Pancreas (tissue), 10 donors: ENCODE measurements at regions not wholly inside any gene's neighbourhood (a gene's known extent, or its start where the extent isn't known, plus 50 kb on each side); places are given as distances from the start of the nearest gene placed in this dataset.

Source experiments
- ATAC-seq, 4 donors: fragments of 200-7000 bp; cut with Tn5 transposase; one replicate each; pipeline versions ENCODE4 v1.8.0 to v1.9.1; 2020; ENCODE audit warnings: mild to moderate bottlenecking in 4 of 4, moderate library complexity in 4 of 4
- DNase-seq, 6 donors: peaks; one replicate each; pipeline ENCODE4 v3.0.0-alpha.2; 2020
- FAIRE-seq: peaks from 2 replicates; lab custom pipeline; 2012; peaks lifted over from hg19 to GRCh38; lab: Jason Lieb, UNC
- H3K27ac ChIP-seq, 4 donors: fragments of 200-600 bp; sonication (generic); 1 replicate in 3 of 4; 2 replicates in 1 of 4; pipeline versions ENCODE4 v1.5.0 to v1.8.0; 2020
- H3K27me3 ChIP-seq, 4 donors: fragments of 200-600 bp; one replicate each; pipeline ENCODE4 v1.8.0; 2021
- H3K36me3 ChIP-seq, 3 donors: fragments of 200-600 bp; sonication (generic) in 1 of 3; one replicate each; pipeline versions ENCODE4 v1.5.0 to v1.8.0; 2020 to 2021
- H3K4me1 ChIP-seq, 3 donors: fragments of 200-600 bp; one replicate each; pipeline ENCODE4 v1.8.0; 2021
- H3K4me3 ChIP-seq, 4 donors: fragments of 200-600 bp; sonication (generic) in 2 of 4; one replicate each; pipeline versions ENCODE4 v1.5.0 to v1.8.0; 2020 to 2021
- H3K9me3 ChIP-seq, 4 donors: fragments of 200-600 bp; one replicate each; pipeline ENCODE4 v1.8.0; 2021
- CTCF ChIP-seq, 4 donors: fragments of 200-600 bp; sonication (generic) in 3 of 4; IDR thresholded peaks; one replicate each; pipeline versions ENCODE4 v1.5.0 to v1.8.0; 2021; ENCODE audit warnings: antibody characterized with exemption in 4 of 4
- WGBS, 2 donors: extraction: QIAGEN DNeasy Blood & Tissue Kit; methylation state at CpG; one replicate each; pipeline ENCODE4 v1.1.7; 2013; 5-methylcytosine and 5-hydroxymethylcytosine counted together
- intact Hi-C, 3 donors: fragments of 100-400 bp; cut with DNase I; formaldehyde crosslinking; loops; one replicate each; pipeline versions ENCODE4 v1.11.1 to v1.14.2; 2022
- donor health status: healthy with polysubstance abuse.
- donor health status: DM: no; HTN: no; CAD: no; lungs with moderate emphysema.
- donor health status: DM: no; HTN: no; CAD: no.
- donor health status: control.
- donor health status: control.
- donor health status: Bipolar disorder and iron deficiency.
- donor health status: DM: yes; HTN: yes; CAD: no.
- donor health status: DM: no; HTN: no; CAD: no.
- donor health status: DM: no; HTN: no; CAD: no.
- donor health status: DM: yes; HTN: yes; CAD: no.

- TF ChIP-seq CTCF (IDR thresholded peaks at IDR 0.05), result no peak
Measured at GRCh38 chr4:96626023-96626422, 786.1 kb downstream of the PDHA2 start.

GRCh38 chr4:96630839-96631238, 790.9 kb downstream of the PDHA2 start:
- Histone ChIP-seq H3K27ac (no peak overlapping the region), H3K4me1 (no peaks in the 10 kb centered on the region), H3K36me3 (no peaks in the 10 kb centered on the region), H3K9me3 (no peaks in the 10 kb centered on the region), H3K4me3 (no peak overlapping the region), H3K27me3 (no peaks in the 10 kb centered on the region)
- ATAC-seq (no peak), DNase-seq (no peak), FAIRE-seq (no peak)
- TF ChIP-seq CTCF (IDR thresholded peaks at IDR 0.05), result no peak
- 79 to 87% methylated on average over 2 of the region's 2 CpGs for WGBS, 2 donors
- intact Hi-C loops, result no loop called here

More at GRCh38 chr4:96626023-96626422, 786.1 kb downstream of the PDHA2 start:
- no peaks in the 10 kb centered on the region for H3K27me3 ChIP-seq
- H3K4me3 ChIP-seq, result no peak overlapping the region
- no peak overlapping the region for H3K27ac ChIP-seq
- no peak for ATAC-seq
- intact Hi-C loops, result no loop called here
- DNase-seq, result no peak
- H3K4me1 ChIP-seq, result no peaks in the 10 kb centered on the region
- no peaks in the 10 kb centered on the region for H3K9me3 ChIP-seq
- no peak for FAIRE-seq
- WGBS, 2 donors, result 56 to 66% methylated on average over 3 of the region's 3 CpGs
- H3K36me3 ChIP-seq, result no peaks in the 10 kb centered on the region

GRCh38 chr4:96637971-96638412, 798.1 kb downstream of the PDHA2 start:
- Histone ChIP-seq H3K27ac (no peak overlapping the region), H3K4me3 (no peak overlapping the region), H3K9me3 (no peaks in the 10 kb centered on the region), H3K4me1 (no peaks in the 10 kb centered on the region), H3K36me3 (no peaks in the 10 kb centered on the region), H3K27me3 (no peaks in the 10 kb centered on the region)
- WGBS, 2 donors, result 35 to 54% methylated on average over 1 of the region's 1 CpG
- intact Hi-C loops, result no loop called here
- FAIRE-seq (no peak), DNase-seq (no peak), ATAC-seq (peak; percentile 37 to 73 (median 60))
- TF ChIP-seq CTCF (IDR thresholded peaks at IDR 0.05), result no peak

GRCh38 chr4:96639932-96640331, 800.0 kb downstream of the PDHA2 start:
- FAIRE-seq, result no peak
- intact Hi-C loops, result no loop called here
- Histone ChIP-seq H3K4me3 (no peak overlapping the region), H3K4me1 (no peaks in the 10 kb centered on the region), H3K9me3 (no peaks in the 10 kb centered on the region), H3K36me3 (no peaks in the 10 kb centered on the region), H3K27ac (no peak overlapping the region), H3K27me3 (no peaks in the 10 kb centered on the region)
- ATAC-seq, result no peak
- no peak for DNase-seq
- TF ChIP-seq CTCF (IDR thresholded peaks at IDR 0.05), result no peak

GRCh38 chr4:96642490-96642889, 802.6 kb downstream of the PDHA2 start:
- TF ChIP-seq CTCF (IDR thresholded peaks at IDR 0.05), result no peak
- H3K27me3 ChIP-seq, result no peaks in the 10 kb centered on the region
- DNase-seq (no peak), ATAC-seq (no peak), FAIRE-seq (no peak)
- no peaks in the 10 kb centered on the region for H3K4me1 ChIP-seq
- intact Hi-C loops, result no loop called here
- 58 to 62% methylated on average over 2 of the region's 2 CpGs for WGBS, 2 donors
- H3K4me3 ChIP-seq, result no peak overlapping the region
- H3K36me3 ChIP-seq, result no peaks in the 10 kb centered on the region
- no peak overlapping the region for H3K27ac ChIP-seq
- no peaks in the 10 kb centered on the region for H3K9me3 ChIP-seq
